AG09309 (cell line): ENCODE measurements at regions not wholly inside any gene's neighbourhood (a gene's known extent, or its start where the extent isn't known, plus 50 kb on each side); places are given as distances from the start of the nearest gene placed in this dataset.
"Not testable (repeated sequence)": the region's sequence is repeated elsewhere in the genome, so short reads cannot be mapped to it uniquely, and the experiment has no call there.

Source experiments
- DNase-seq: peaks from one replicate; pipeline ENCODE4 v3.0.0-alpha.2; 2010; ENCODE audit warnings: low read depth
- H3K4me3 ChIP-seq: 2 replicates; pipeline ENCODE4 v1.5.1; 2011; ENCODE audit warnings: mild to moderate bottlenecking, low read depth, low read length, moderate library complexity; ENCODE audit not compliant: control insufficient read depth
- TF ChIP-seq, protein P1 (sequence below): IDR thresholded peaks from 2 replicates; pipeline ENCODE4 v1.5.1; 2011; ENCODE audit warnings: mild to moderate bottlenecking, low read depth, low read length, inconsistent platforms; ENCODE audit not compliant: insufficient read depth, control insufficient read depth; ENCODE audit errors: missing control alignments

DNA sequence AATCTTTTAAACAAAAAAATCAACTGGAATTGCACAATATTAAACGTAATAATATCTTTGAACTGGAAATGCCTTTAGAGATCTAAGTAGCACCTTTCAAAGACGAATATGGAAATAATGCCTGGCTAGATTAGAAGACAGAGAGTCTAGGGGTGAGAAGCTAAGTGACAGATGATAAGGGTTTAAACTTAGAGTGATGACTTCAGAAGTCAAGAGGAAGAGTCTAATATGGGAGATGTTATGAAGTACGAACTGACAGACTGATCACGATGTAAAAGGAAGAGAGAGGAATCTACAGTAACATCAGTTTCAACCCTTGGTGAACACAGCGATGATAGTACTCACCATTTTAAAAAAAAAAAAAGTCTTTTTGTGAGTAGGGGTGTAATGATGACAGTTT, 57.9 kb downstream of the HINT1 start:
- no peak for DNase-seq
- H3K4me3 ChIP-seq = no peak overlapping the region
- TF ChIP-seq, protein P1, sequence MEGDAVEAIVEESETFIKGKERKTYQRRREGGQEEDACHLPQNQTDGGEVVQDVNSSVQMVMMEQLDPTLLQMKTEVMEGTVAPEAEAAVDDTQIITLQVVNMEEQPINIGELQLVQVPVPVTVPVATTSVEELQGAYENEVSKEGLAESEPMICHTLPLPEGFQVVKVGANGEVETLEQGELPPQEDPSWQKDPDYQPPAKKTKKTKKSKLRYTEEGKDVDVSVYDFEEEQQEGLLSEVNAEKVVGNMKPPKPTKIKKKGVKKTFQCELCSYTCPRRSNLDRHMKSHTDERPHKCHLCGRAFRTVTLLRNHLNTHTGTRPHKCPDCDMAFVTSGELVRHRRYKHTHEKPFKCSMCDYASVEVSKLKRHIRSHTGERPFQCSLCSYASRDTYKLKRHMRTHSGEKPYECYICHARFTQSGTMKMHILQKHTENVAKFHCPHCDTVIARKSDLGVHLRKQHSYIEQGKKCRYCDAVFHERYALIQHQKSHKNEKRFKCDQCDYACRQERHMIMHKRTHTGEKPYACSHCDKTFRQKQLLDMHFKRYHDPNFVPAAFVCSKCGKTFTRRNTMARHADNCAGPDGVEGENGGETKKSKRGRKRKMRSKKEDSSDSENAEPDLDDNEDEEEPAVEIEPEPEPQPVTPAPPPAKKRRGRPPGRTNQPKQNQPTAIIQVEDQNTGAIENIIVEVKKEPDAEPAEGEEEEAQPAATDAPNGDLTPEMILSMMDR = no peak

DNA sequence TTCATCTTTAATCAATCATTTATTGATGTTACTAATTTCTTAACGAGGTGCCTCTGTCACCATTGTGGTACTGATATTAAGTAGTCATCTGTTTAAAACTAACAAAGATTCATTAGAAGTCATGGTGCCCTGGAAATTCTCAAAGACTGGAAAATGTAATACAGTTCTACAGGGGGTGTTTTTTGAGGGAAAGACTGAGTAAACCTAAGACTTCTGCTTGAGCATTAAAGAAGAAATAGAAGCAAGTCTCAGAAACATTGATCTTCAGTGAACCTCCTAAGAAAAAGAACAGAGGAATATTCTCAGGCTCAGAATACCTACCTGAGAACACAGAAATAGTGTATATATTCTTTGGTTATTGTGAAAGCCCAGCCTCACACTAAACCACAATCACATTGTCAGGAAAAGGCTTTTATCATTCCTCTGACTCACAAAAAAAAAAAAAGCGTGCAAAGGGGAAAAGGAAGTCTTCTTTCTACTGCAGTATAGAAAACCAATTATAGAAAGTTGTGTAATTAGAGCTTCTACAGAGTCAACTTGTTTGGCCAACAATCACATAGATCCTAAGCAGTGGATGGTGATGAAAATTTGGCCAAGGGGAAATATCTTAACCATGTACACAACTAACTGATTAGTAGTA, 60.8 kb downstream of the HINT1 start:
- no peak for DNase-seq
- TF ChIP-seq, protein P1 = no peak
- no peak overlapping the region for H3K4me3 ChIP-seq

DNA sequence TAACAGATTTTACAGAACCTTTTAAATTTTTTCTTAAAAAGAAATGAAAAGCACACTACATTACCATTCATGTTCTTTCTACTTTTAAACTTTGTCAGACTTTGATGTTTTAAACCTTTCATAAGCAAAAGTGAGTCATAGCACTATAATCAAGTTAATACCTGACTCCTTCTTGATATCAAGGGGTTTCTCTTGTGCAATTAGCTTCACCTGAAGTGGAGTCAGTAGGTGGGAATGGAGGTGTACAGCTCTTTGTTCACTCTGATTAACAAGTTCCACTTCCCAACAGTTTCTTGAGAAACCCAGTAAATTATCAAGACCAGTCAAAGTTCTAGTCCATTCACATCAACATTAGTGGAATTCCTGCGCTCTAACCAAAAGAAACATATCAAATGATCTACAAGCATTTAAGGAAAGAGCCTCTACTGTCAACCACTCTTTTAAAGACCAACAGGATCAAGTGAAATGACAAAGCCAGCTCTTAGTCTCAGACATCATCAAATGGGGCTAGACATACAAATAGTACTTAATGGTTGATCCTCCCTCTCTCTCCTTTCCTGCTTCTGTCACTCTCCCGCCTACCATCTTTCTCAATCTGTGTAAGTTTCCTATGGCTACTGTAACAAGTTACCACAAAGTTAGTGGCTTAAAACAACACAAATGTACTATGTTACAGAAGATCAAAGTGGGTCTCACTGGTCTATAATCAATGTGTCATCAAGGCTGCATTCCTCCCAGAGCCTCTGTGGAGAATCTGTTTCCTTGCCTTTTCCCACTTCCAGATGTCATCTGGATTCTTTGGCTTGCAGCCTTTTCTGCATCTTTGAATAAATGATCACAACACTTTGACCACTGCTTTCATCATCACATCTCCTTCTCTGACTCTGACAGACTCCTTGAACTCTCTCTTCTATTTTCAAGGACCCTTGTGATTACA, 68.0 kb downstream of the HINT1 start:
- H3K4me3 ChIP-seq = no peak overlapping the region
- TF ChIP-seq, protein P1 = no peak
- no peak for DNase-seq

DNA sequence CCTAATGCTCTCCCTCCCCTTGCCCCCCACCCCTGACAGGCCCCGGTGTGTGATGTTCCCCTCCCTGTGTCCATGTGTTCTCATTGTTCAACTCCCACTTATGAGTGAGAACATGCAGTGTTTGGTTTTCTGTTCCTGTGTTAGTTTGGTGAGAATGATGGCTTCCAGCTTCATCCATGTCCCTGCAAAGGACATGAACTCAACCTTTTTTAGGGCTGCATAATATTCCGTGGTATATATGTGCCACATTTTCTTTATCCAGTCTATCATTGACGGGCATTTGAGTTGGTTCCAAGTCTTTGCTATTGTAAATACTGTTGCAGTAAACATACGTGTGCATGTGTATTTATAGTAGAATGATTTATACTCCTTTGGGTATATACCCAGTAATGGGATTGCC, 69.5 kb downstream of the HINT1 start:
- not testable (repeated sequence) for DNase-seq, H3K4me3 ChIP-seq

DNA sequence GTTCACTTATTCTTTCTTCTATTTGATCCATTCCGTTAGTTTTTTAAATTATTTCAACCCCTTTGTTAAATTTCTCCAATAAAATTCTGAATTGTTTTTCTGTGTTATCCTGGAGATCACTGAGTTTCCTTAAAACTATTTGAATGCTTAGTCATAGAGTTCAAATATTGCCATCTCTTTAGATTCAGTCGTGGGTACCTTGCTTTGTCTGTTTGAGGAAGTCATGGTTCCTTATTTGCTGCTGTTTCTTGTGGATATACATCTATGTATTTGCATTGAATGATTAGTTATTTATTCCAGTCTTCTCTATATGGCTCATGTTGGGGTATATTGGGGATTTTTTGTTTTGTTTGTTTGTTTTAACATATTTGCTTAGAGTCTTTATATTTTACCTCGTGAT, 80.6 kb downstream of the HINT1 start:
- DNase-seq = no peak
- TF ChIP-seq, protein P1 = no peak

DNA sequence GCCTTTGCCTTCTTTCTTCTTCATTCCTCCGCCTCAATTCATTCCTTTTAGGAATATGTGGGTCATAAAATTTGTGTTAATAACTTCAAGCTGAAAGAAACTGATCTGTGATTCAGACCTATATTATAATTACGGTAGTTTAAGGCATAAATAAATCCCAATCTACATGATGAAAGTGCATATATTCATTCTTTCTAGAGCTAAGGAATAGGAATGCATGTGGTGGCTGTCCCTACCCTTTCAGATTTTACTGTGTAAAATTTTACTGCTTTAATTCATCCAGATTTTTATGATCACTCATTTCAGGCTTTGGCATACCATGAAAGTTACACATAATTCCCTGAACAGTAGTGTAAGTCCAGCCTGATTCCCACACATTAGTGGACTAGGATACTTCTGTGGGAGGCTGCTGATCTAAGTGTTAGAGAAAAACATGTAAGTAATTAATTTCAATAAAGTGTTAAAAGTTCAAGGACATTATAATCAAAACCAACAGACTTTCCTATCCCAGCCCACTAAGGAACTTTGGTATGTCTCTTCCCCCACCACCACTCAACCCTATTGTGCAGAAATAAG, 83.1 kb downstream of the HINT1 start:
- TF ChIP-seq, protein P1 = no peak
- H3K4me3 ChIP-seq = no peak overlapping the region
- peak; percentile 11 for DNase-seq

More for the DNA sequence above, 80.6 kb downstream of the HINT1 start:
- no peak overlapping the region for H3K4me3 ChIP-seq

DNA sequence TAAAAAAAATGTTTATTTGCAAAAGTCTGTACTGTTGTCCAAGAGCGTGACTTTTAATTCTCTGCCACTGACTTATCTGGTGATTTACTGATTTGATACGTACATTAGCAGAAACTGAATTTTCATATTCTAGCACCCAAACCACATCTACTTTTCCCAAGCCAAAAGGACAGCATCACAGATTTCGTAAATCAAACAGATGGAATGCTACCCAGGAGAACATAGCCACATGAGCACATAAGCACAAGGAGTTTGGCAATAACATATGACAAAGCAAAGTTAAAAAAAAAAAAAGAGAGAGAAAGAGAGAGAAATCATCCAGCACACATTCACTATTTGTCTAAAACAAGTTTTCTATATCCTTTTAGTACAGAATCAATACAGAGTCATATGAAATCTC, 83.7 kb downstream of the HINT1 start:
- peak; percentile 67 for DNase-seq
- TF ChIP-seq, protein P1 = no peak
- H3K4me3 ChIP-seq = no peak overlapping the region
